ENCODE measurements at regions not wholly inside any gene's neighbourhood (a gene's known extent, or its start where the extent isn't known, plus 50 kb on each side); places are given as distances from the start of the nearest gene placed in this dataset.

GRCh38 chr12:131383741-131384543 lies 326.9 kb upstream of the SFSWAP start:
- Histone ChIP-seq H3K4me3 (ENCODE audit: insufficient read depth, low read depth, low read length) (no peak overlapping the region), H3K27ac (ENCODE audit: insufficient read depth, low read length) (no peak overlapping the region), H3K4me2 (ENCODE audit: low read depth, low read length) (no peak overlapping the region), H4K8ac (ENCODE audit: low read depth in 2 of 2, low read length in 2 of 2) (no peak overlapping the region), H2BK120ac (ENCODE audit: low read depth, low read length) (no peak overlapping the region), H3K79me1 (ENCODE audit: low read depth in 1 of 2, low read length in 2 of 2) (no peaks in the 10 kb centered on the region), H2BK5ac (ENCODE audit: low read depth, low read length, poor library complexity, severe bottlenecking) (no peak overlapping the region), H3K4ac (ENCODE audit: low read depth, low read length) (no peak overlapping the region), H2AK9ac (replicated peaks; ENCODE audit: low read depth, low read length, poor library complexity) (no peak overlapping the region), H3K9me1 (ENCODE audit: insufficient read depth, low read length) (no peaks in the 10 kb centered on the region), H3K4me1 (ENCODE audit: control insufficient read depth, insufficient read depth, low read length) (no peaks in the 10 kb centered on the region), H3K9ac (ENCODE audit: low read depth, low read length) (no peak overlapping the region), H4K20me1 (ENCODE audit: insufficient read depth, low read length) (no peaks in the 10 kb centered on the region), H2BK20ac (ENCODE audit: low read depth, low read length) (no peak overlapping the region), H3K9me3 (ENCODE audit: control insufficient read depth, insufficient read depth, low read length) (peaks cover 33% of the 10 kb centered on the region), H4K91ac (ENCODE audit: insufficient read depth, low read depth, low read length) (no peak overlapping the region), H3K36me3 (ENCODE audit: control insufficient read depth, insufficient read depth, low read length) (no peaks in the 10 kb centered on the region), H3K27me3 (ENCODE audit: control insufficient read depth, insufficient read depth, low read length) (no peaks in the 10 kb centered on the region), H2BK15ac (ENCODE audit: low read depth, low read length) (no peak overlapping the region), H3K14ac (replicated peaks; ENCODE audit: low read depth, low read length) (no peak overlapping the region), H3K56ac (ENCODE audit: extremely low read depth, insufficient read depth, low read length) (no peak overlapping the region), H3K18ac (ENCODE audit: low read depth, low read length) (no peak overlapping the region), H3K23ac (ENCODE audit: low read depth, low read length) (no peak overlapping the region), H2AK5ac (ENCODE audit: low read depth, low read length) (no peak overlapping the region), H4K5ac (ENCODE audit: low read depth, low read length) (no peak overlapping the region), H2AFZ (replicated peaks; ENCODE audit: low read length, poor library complexity) (no peak overlapping the region)
- TF ChIP-seq CEBPB (IDR thresholded peaks at IDR 0.05; ENCODE audit: low read depth, low read length): no peak
- no peak for ATAC-seq (ENCODE audit: low read depth)
- DNase-seq: no peak
- dilution Hi-C loops (cut with HindIII; ENCODE audit: low sequenced_read_pairs, unreplicated experiment): no loop called here
- CTCF ChIA-PET: no interaction called here
- 34% methylated on average over 9 of the region's 21 CpGs; no CpG with 5 or more reads in 1 of the 2 experiments for WGBS, 2 experiments (ENCODE audit: extremely low coverage in 2 of 2, insufficient read length in 1 of 2)
- POLR2A ChIA-PET (ENCODE audit: unreplicated experiment): no interaction called here
- in situ Hi-C loops (cut with MboI; ENCODE audit: low sequenced_read_pairs): no loop called here
- intact Hi-C loops (cut with micrococcal nuclease): no loop called here
- BruUV-seq (replicated peaks): no TSS peak

Measured in IMR-90 (cell line).